ENCODE measurements at regions not wholly inside any gene's neighbourhood (a gene's known extent, or its start where the extent isn't known, plus 50 kb on each side); places are given as distances from the start of the nearest gene placed in this dataset.

DNA sequence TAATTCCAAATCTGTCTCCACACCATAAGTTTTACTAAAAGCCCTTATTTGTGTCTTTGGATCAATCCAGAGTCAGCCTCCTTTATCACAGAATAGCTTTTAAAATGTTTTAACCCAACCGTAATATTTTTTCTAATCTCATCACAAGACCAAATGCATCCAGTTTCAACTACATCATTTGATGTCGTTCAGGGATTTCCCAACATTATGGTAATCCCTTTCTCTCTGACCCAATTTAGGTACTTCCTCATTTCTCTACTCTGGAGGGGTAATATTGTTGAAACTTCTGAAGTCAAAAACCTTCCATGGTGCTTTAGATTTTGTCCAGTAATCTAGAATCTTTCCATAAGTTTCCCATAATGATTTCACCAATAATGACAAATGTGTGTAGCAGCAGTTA lies 596.8 kb downstream of the SOX5 start:
- no peak overlapping the region for H3K27ac Mint-ChIP-seq
- Histone ChIP-seq H3K79me1 (ENCODE audit: insufficient read depth, low read depth, low read length, poor library complexity, severe bottlenecking) (no peaks in the 10 kb centered on the region), H3K4me2 (ENCODE audit: insufficient read depth, insufficient read length, low read length) (no peak overlapping the region), H3K79me2 (ENCODE audit: insufficient read depth, low read length) (no peaks in the 10 kb centered on the region), H3K14ac (ENCODE audit: insufficient read depth, low read length) (no peak overlapping the region), H4K91ac (ENCODE audit: insufficient read length, low read depth, low read length) (no peak overlapping the region), H3K56ac (ENCODE audit: insufficient read length, low read depth, low read length) (no peak overlapping the region), H3K9ac (ENCODE audit: extremely low read depth, insufficient read length, low read length) (no peak overlapping the region), H2BK20ac (ENCODE audit: low read depth, low read length, poor library complexity, severe bottlenecking) (no peak overlapping the region), H4K5ac (ENCODE audit: insufficient read length, low read depth, low read length) (no peak overlapping the region), H2BK5ac (ENCODE audit: insufficient read length, low read length) (no peak overlapping the region), H3K4me1 (ENCODE audit: insufficient read depth, low read length) (no peaks in the 10 kb centered on the region), H3K27ac (ENCODE audit: insufficient read length, low read depth, low read length) (no peak overlapping the region), H4K8ac (replicated peaks; ENCODE audit: insufficient read length, low read depth, low read length) (no peak overlapping the region), H3K27me3 (ENCODE audit: insufficient read depth, low read length) (no peaks in the 10 kb centered on the region), H3K23ac (ENCODE audit: insufficient read length, low read depth, low read length) (no peak overlapping the region), H3K23me2 (ENCODE audit: insufficient read length, low read depth, low read length, poor library complexity, severe bottlenecking) (no peaks in the 10 kb centered on the region), H2BK15ac (ENCODE audit: low read depth, low read length) (no peak overlapping the region), H3T11ph (ENCODE audit: low read length) (no peak overlapping the region), H2BK12ac (ENCODE audit: insufficient read length, low read depth, low read length) (no peak overlapping the region), H2AFZ (ENCODE audit: low read length) (no peak overlapping the region), H2BK120ac (ENCODE audit: low read depth, low read length, poor library complexity, severe bottlenecking) (no peak overlapping the region), H4K20me1 (ENCODE audit: control insufficient read depth, insufficient read depth, insufficient read length) (no peaks in the 10 kb centered on the region), H3K18ac (ENCODE audit: insufficient read length, low read depth, low read length) (no peak overlapping the region), H3K9me3 (ENCODE audit: control insufficient read depth, low read depth, low read length) (no peaks in the 10 kb centered on the region), H2AK5ac (ENCODE audit: insufficient read length, low read length) (no peak overlapping the region), H3K4ac (ENCODE audit: low read depth, low read length) (no peak overlapping the region)
- H3K4me1 Mint-ChIP-seq, result peaks cover 8 to 9% of the 10 kb centered on the region in 2 experiments
- no peaks in the 10 kb centered on the region for H3K27me3 Mint-ChIP-seq (ENCODE audit: low read depth)
- DNase-seq, result no peak
- no peaks in the 10 kb centered on the region for H3K36me3 Mint-ChIP-seq (ENCODE audit: insufficient read depth in 1 of 3, low read depth in 3 of 3)
- TF ChIP-seq, protein P1, sequence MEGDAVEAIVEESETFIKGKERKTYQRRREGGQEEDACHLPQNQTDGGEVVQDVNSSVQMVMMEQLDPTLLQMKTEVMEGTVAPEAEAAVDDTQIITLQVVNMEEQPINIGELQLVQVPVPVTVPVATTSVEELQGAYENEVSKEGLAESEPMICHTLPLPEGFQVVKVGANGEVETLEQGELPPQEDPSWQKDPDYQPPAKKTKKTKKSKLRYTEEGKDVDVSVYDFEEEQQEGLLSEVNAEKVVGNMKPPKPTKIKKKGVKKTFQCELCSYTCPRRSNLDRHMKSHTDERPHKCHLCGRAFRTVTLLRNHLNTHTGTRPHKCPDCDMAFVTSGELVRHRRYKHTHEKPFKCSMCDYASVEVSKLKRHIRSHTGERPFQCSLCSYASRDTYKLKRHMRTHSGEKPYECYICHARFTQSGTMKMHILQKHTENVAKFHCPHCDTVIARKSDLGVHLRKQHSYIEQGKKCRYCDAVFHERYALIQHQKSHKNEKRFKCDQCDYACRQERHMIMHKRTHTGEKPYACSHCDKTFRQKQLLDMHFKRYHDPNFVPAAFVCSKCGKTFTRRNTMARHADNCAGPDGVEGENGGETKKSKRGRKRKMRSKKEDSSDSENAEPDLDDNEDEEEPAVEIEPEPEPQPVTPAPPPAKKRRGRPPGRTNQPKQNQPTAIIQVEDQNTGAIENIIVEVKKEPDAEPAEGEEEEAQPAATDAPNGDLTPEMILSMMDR (conservative IDR thresholded peaks at IDR 0.05), result no peak
- WGBS (ENCODE audit: extremely low coverage, insufficient read length, low lambda C conversion rate), result no CpG with 5 or more reads among the region's 2 CpGs
- H3K9me3 Mint-ChIP-seq, result no peaks in the 10 kb centered on the region
- no peak overlapping the region for H3K4me3 Mint-ChIP-seq
